GM12878 (cell line): ENCODE measurements at regions not wholly inside any gene's neighbourhood (a gene's known extent, or its start where the extent isn't known, plus 50 kb on each side); places are given as distances from the start of the nearest gene placed in this dataset.

Source experiments
- ATAC-seq: fragments of 200-7000 bp; cut with Tn5 transposase; 3 replicates; pipeline ENCODE4 v1.9.1; 2020; ENCODE audit warnings: mild to moderate bottlenecking, moderate library complexity
- BruUV-seq: library from RNA; stranded (reverse); fragments of 400-500 nt; replicated peaks from 2 replicates; lab custom pipeline; 2021; lab: Mats Ljungman, UMichigan
- CTCF ChIA-PET: fragments of 300-600 bp; sonication (Branson Sonifier 250); formaldehyde crosslinking; extraction: SDS; loops from one replicate; lab custom pipeline; 2021; ENCODE audit warnings: inconsistent platforms; lab: Yijun Ruan, JAX
- POLR2A ChIA-PET: fragments of 350-600 bp; formaldehyde crosslinking; extraction: SDS; loops from one replicate; lab custom pipeline; 2021; ENCODE audit warnings: inconsistent platforms; lab: Charles Lee
- RAD21 ChIA-PET: fragments of 300-600 bp; sonication (Branson Sonifier 250); formaldehyde crosslinking; loops from one replicate; lab custom pipeline; 2023; ENCODE audit warnings: antibody characterized with exemption; ENCODE audit not compliant: unreplicated experiment; lab: Charles Lee
- SMC1A ChIA-PET: fragments of 300-600 bp; sonication (Branson Sonifier 250); formaldehyde crosslinking; loops from one replicate; lab custom pipeline; 2023; ENCODE audit not compliant: unreplicated experiment, uncharacterized antibody; lab: Charles Lee
- DNase-seq: peaks from one replicate; pipeline ENCODE4 v3.0.0-alpha.2; 2011; ENCODE audit warnings: low read depth, low spot score
- FAIRE-seq: peaks from 3 replicates; lab custom pipeline; 2011; peaks lifted over from hg19 to GRCh38; lab: Jason Lieb, UNC
- H2AFZ ChIP-seq: 2 replicates; pipeline ENCODE4 v1.6.0; 2011; ENCODE audit warnings: low read depth, low read length, control low read depth; ENCODE audit not compliant: control insufficient read depth
- H3K27ac ChIP-seq: 2 replicates; pipeline ENCODE4 v1.5.1; 2011; ENCODE audit warnings: control low read depth; ENCODE audit not compliant: control insufficient read depth, insufficient read depth
- H3K27me3 ChIP-seq, 2 experiments: replicated peaks in 1 of 2; 2 replicates each; pipeline versions ENCODE4 v1.6.0 to v1.6.1; 2011; ENCODE audit warnings: low read length in 1 of 2; ENCODE audit not compliant: control insufficient read depth in 2 of 2, insufficient read depth in 2 of 2
- H3K36me3 ChIP-seq, 2 experiments: 2 replicates each; pipeline ENCODE4 v1.5.1; 2011; ENCODE audit warnings: low read length in 1 of 2; ENCODE audit not compliant: control insufficient read depth in 2 of 2, insufficient read depth in 2 of 2
- H3K4me1 ChIP-seq: 2 replicates; pipeline ENCODE4 v1.6.1; 2011; ENCODE audit warnings: mild to moderate bottlenecking, low read length, moderate library complexity, mixed read lengths; ENCODE audit not compliant: control insufficient read depth, insufficient read depth
- H3K4me2 ChIP-seq: 2 replicates; pipeline ENCODE4 v1.6.0; 2011; ENCODE audit warnings: control low read depth; ENCODE audit not compliant: control insufficient read depth, insufficient read depth
- H3K4me3 ChIP-seq: fragments of 200-600 bp; sonication (generic); 2 replicates; pipeline ENCODE4 v1.5.1; 2016
- H3K79me2 ChIP-seq: 2 replicates; pipeline ENCODE4 v1.6.0; 2011; ENCODE audit warnings: low read length; ENCODE audit not compliant: control insufficient read depth, insufficient read depth
- H3K9ac ChIP-seq: 2 replicates; pipeline ENCODE4 v1.8.0; 2011; ENCODE audit warnings: low read length, control low read depth, mixed read lengths; ENCODE audit not compliant: control insufficient read depth, insufficient read depth
- H3K9me3 ChIP-seq: replicated peaks from 3 replicates; pipeline ENCODE4 v1.5.1; 2011; ENCODE audit warnings: mild to moderate bottlenecking, low read length; ENCODE audit not compliant: control insufficient read depth, insufficient read depth
- H4K20me1 ChIP-seq: 2 replicates; pipeline ENCODE4 v1.6.0; 2011; ENCODE audit not compliant: control insufficient read depth, insufficient read depth
- CREB1 ChIP-seq: IDR thresholded peaks from 2 replicates; pipeline ENCODE4 v1.6.1; 2012; ENCODE audit warnings: low read depth, mild to moderate bottlenecking, inconsistent platforms
- FOXK2 ChIP-seq: fragments of 450-650 bp; IDR thresholded peaks from 2 replicates; pipeline ENCODE4 v1.6.1; 2017; ENCODE audit warnings: mild to moderate bottlenecking, moderate library complexity
- GABPA ChIP-seq: IDR thresholded peaks from 2 replicates; pipeline ENCODE4 v1.6.1; 2014; ENCODE audit warnings: antibody characterized with exemption, low read depth, mild to moderate bottlenecking, inconsistent platforms
- GATAD2B ChIP-seq: fragments of 450-650 bp; conservative IDR thresholded peaks from 2 replicates; pipeline ENCODE4 v1.6.1; 2017; ENCODE audit warnings: low read depth, mild to moderate bottlenecking, moderate library complexity
- HDAC2 ChIP-seq: fragments of 200-600 bp; sonication (generic); IDR thresholded peaks from 2 replicates; pipeline ENCODE4 v1.6.1; 2017
- KDM1A ChIP-seq: fragments of 200-600 bp; sonication (generic); IDR thresholded peaks from 2 replicates; pipeline ENCODE4 v1.6.1; 2016; ENCODE audit warnings: borderline replicate concordance
- NFYA ChIP-seq: IDR thresholded peaks from 2 replicates; pipeline ENCODE4 v1.6.1; 2011; ENCODE audit warnings: low read depth, mild to moderate bottlenecking, low read length, improper control_type of control experiment, borderline replicate concordance
- NFYB ChIP-seq: IDR thresholded peaks from 2 replicates; pipeline ENCODE4 v1.6.1; 2011; ENCODE audit warnings: low read depth, mild to moderate bottlenecking, low read length, improper control_type of control experiment, moderate library complexity; ENCODE audit not compliant: insufficient read depth
- NR2F1 ChIP-seq: fragments of 450-650 bp; conservative IDR thresholded peaks from 2 replicates; pipeline ENCODE4 v1.6.1; 2017; ENCODE audit warnings: mild to moderate bottlenecking
- ZBED1 ChIP-seq: IDR thresholded peaks from 2 replicates; pipeline ENCODE4 v1.6.1; 2016; ENCODE audit warnings: borderline replicate concordance
- ZNF207 ChIP-seq: fragments of 450-650 bp; IDR thresholded peaks from 2 replicates; pipeline ENCODE4 v1.6.1; 2014; ENCODE audit warnings: antibody characterized with exemption, mild to moderate bottlenecking, borderline replicate concordance
- WGBS: methylation state at CpG from one replicate; pipeline ENCODE4 v1.1.6; 2016; ENCODE audit warnings: low lambda C conversion rate; ENCODE audit not compliant: insufficient replicate concordance, insufficient coverage; ENCODE audit errors: missing lambda C conversion rate; 5-methylcytosine and 5-hydroxymethylcytosine counted together
- in situ Hi-C: fragments of 300-500 bp; cut with MboI; formaldehyde crosslinking; loops from 9 replicates; pipeline ENCODE4 v1.14.3; 2018; ENCODE audit warnings: mixed read lengths
- intact Hi-C: fragments of 100-400 bp; cut with micrococcal nuclease; formaldehyde crosslinking; loops from one replicate; pipeline ENCODE4 v1.14.2; 2022; ENCODE audit not compliant: unreplicated experiment
- TF ChIP-seq, protein P1 (sequence below): IDR thresholded peaks from 2 replicates; pipeline ENCODE4 v1.6.1; 2012; ENCODE audit warnings: low read depth, low read length, improper control_type of control experiment
- TF ChIP-seq, protein P2 (sequence below): fragments of 450-650 bp; formaldehyde crosslinking; IDR thresholded peaks from 2 replicates; pipeline ENCODE4 v1.4.0; 2022; ENCODE audit warnings: mild to moderate bottlenecking, moderate library complexity
- TF ChIP-seq, protein P3 (sequence below): IDR thresholded peaks from 2 replicates; pipeline ENCODE4 v1.6.1; 2011; ENCODE audit warnings: mild to moderate bottlenecking, low read depth, low read length, moderate library complexity; ENCODE audit not compliant: insufficient replicate concordance

DNA sequence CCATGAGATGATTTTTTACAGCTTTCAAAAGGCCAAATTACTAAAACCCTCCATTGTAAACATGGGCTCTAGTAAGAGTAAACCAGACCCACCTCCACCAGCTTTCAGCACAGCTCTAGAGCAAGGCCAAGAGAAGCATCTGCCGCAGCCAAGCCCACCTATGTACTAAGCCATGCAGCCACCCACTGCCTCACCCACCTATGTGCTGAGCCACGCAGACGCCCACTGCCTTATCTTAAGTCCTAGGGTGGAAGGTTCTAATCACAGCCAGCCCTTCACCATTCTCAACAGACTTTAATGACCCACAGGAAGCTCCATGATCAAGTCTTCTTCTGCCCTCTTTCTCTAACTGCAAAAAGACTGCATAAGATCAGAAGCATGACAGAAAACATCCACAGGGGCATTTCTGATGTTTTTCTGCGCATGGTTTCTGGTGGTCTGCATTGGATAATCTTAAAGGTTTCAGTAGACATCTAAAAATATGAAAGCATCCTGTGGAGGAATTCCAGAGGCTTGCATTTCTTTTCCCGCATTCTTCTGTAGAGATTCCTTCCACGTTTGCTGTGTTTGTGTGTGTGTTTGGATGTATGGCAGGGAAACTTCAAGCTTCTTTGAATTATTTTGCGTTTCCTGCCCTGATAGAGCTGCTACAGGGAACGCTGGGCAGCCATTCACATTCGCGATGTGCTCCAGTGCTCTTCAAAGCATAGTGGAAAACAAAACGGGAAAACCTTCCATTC is 286.1 kb upstream of the KLF6 start:
- no peaks in the 10 kb centered on the region for H3K79me2 ChIP-seq
- no peak overlapping the region for H3K4me3 ChIP-seq
- ChIA-PET CTCF (no interaction called here), SMC1A (no interaction called here), RAD21 (no interaction called here), POLR2A (no interaction called here)
- no peaks in the 10 kb centered on the region for H3K27me3 ChIP-seq
- in situ Hi-C loops (no loop called here), intact Hi-C loops (no loop called here)
- no peak for FAIRE-seq
- H3K4me2 ChIP-seq, result no peak overlapping the region
- 75% methylated on average over 11 of the region's 11 CpGs for WGBS
- TF ChIP-seq GATAD2B, result no peak
- no peak for TF ChIP-seq HDAC2
- no peak for TF ChIP-seq GABPA
- TF ChIP-seq, protein P1, sequence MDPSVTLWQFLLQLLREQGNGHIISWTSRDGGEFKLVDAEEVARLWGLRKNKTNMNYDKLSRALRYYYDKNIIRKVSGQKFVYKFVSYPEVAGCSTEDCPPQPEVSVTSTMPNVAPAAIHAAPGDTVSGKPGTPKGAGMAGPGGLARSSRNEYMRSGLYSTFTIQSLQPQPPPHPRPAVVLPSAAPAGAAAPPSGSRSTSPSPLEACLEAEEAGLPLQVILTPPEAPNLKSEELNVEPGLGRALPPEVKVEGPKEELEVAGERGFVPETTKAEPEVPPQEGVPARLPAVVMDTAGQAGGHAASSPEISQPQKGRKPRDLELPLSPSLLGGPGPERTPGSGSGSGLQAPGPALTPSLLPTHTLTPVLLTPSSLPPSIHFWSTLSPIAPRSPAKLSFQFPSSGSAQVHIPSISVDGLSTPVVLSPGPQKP, result no peak
- TF ChIP-seq NR2F1, result no peak
- TF ChIP-seq ZBED1, result no peak
- no peak for TF ChIP-seq NFYB
- H3K4me1 ChIP-seq, result peaks cover 9% of the 10 kb centered on the region
- H3K27ac ChIP-seq, result no peak overlapping the region
- no TSS peak for BruUV-seq
- H4K20me1 ChIP-seq, result no peaks in the 10 kb centered on the region
- H3K36me3 ChIP-seq, result no peaks in the 10 kb centered on the region
- ATAC-seq, result no peak
- H3K9ac ChIP-seq, result no peak overlapping the region
- no peak for DNase-seq
- no peaks in the 10 kb centered on the region for H3K9me3 ChIP-seq
- no peak overlapping the region for H2AFZ ChIP-seq

DNA sequence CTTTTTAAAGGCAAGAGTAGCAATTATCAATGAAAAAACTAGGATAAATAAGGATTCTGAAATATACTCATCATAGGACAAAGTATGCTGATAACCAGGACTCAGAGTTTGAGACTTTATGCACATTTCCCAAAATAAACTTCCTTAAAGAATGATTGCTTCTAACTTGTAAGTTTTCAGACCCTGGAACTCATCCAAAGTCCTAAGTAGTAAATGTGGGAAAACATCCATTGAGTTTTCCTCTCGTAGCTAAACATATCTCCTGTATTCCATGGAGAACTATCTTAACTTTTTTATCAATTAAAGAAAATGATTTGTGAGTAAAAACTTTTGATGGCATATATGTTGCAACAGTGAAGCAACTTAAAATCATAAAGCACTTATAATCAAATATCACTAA is 285.2 kb upstream of the KLF6 start:
- TF ChIP-seq FOXK2, result no peak
- TF ChIP-seq, protein P2, sequence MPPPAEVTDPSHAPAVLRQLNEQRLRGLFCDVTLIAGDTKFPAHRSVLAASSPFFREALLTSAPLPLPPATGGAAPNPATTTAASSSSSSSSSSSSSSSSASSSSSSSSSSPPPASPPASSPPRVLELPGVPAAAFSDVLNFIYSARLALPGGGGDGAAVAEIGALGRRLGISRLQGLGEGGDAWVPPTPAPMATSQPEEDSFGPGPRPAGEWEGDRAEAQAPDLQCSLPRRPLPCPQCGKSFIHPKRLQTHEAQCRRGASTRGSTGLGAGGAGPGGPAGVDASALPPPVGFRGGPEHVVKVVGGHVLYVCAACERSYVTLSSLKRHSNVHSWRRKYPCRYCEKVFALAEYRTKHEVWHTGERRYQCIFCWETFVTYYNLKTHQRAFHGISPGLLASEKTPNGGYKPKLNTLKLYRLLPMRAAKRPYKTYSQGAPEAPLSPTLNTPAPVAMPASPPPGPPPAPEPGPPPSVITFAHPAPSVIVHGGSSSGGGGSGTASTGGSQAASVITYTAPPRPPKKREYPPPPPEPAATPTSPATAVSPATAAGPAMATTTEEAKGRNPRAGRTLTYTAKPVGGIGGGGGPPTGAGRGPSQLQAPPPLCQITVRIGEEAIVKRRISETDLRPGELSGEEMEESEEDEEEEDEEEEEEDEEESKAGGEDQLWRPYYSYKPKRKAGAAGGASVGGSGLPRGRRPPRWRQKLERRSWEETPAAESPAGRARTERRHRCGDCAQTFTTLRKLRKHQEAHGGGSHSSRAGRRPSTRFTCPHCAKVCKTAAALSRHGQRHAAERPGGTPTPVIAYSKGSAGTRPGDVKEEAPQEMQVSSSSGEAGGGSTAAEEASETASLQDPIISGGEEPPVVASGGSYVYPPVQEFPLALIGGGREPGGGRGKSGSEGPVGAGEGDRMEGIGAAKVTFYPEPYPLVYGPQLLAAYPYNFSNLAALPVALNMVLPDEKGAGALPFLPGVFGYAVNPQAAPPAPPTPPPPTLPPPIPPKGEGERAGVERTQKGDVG (CRISPR knock-in tag), result no peak
- TF ChIP-seq KDM1A, result no peak
- TF ChIP-seq, protein P3, sequence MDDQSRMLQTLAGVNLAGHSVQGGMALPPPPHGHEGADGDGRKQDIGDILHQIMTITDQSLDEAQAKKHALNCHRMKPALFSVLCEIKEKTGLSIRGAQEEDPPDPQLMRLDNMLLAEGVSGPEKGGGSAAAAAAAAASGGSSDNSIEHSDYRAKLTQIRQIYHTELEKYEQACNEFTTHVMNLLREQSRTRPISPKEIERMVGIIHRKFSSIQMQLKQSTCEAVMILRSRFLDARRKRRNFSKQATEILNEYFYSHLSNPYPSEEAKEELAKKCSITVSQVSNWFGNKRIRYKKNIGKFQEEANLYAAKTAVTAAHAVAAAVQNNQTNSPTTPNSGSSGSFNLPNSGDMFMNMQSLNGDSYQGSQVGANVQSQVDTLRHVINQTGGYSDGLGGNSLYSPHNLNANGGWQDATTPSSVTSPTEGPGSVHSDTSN, result no peak
- TF ChIP-seq NFYA, result no peak
- TF ChIP-seq CREB1, result no peak
- TF ChIP-seq ZNF207, result no peak
- Histone ChIP-seq H3K4me2 (no peak overlapping the region), H3K9me3 (no peaks in the 10 kb centered on the region), H3K4me3 (no peak overlapping the region), H3K4me1 (peaks cover 9% of the 10 kb centered on the region), H3K27ac (no peak overlapping the region), H2AFZ (no peak overlapping the region), H3K79me2 (no peaks in the 10 kb centered on the region), H3K27me3 (no peaks in the 10 kb centered on the region), H3K36me3 (no peaks in the 10 kb centered on the region), H4K20me1 (no peaks in the 10 kb centered on the region), H3K9ac (no peak overlapping the region)
- FAIRE-seq (no peak), ATAC-seq (no peak), DNase-seq (no peak)
- RAD21 ChIA-PET, result no interaction called here
- intact Hi-C loops (no loop called here), in situ Hi-C loops (no loop called here)
- SMC1A ChIA-PET, result no interaction called here
- CTCF ChIA-PET, result no interaction called here
- WGBS, result 52% methylated on average over 1 of the region's 1 CpG
- BruUV-seq, result no TSS peak
- POLR2A ChIA-PET, result no interaction called here
